22Rv1 (cell line): ENCODE measurements at regions not wholly inside any gene's neighbourhood (a gene's known extent, or its start where the extent isn't known, plus 50 kb on each side); places are given as distances from the start of the nearest gene placed in this dataset.

Experiments used
- H3K27ac ChIP-seq: fragments of 450-650 bp; 2 replicates; pipeline ENCODE4 v1.5.1; 2017
- ZFX ChIP-seq: fragments of 450-650 bp; IDR thresholded peaks from 2 replicates; pipeline ENCODE4 v1.6.1; 2017; ENCODE audit warnings: antibody characterized with exemption, borderline replicate concordance
- TF ChIP-seq, protein P1 (sequence below): fragments of 450-650 bp; IDR thresholded peaks from 2 replicates; pipeline ENCODE4 v1.5.1; 2017; ENCODE audit warnings: mild to moderate bottlenecking

- H3K27ac ChIP-seq, result no peak overlapping the region
- no peak for TF ChIP-seq ZFX
- TF ChIP-seq, protein P1, sequence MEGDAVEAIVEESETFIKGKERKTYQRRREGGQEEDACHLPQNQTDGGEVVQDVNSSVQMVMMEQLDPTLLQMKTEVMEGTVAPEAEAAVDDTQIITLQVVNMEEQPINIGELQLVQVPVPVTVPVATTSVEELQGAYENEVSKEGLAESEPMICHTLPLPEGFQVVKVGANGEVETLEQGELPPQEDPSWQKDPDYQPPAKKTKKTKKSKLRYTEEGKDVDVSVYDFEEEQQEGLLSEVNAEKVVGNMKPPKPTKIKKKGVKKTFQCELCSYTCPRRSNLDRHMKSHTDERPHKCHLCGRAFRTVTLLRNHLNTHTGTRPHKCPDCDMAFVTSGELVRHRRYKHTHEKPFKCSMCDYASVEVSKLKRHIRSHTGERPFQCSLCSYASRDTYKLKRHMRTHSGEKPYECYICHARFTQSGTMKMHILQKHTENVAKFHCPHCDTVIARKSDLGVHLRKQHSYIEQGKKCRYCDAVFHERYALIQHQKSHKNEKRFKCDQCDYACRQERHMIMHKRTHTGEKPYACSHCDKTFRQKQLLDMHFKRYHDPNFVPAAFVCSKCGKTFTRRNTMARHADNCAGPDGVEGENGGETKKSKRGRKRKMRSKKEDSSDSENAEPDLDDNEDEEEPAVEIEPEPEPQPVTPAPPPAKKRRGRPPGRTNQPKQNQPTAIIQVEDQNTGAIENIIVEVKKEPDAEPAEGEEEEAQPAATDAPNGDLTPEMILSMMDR, result no peak
Measured at GRCh38 chr1:239995281-239995680, 96.4 kb upstream of the FMN2 start.

GRCh38 chr1:239997160-239997514 lies 94.5 kb upstream of the FMN2 start:
- TF ChIP-seq, protein P1, result no peak
- no peak for TF ChIP-seq ZFX
- H3K27ac ChIP-seq, result no peak overlapping the region

GRCh38 chr1:239997515-239998311 lies 94.0 kb upstream of the FMN2 start:
- TF ChIP-seq, protein P1, result peak; percentile 26
- no peak for TF ChIP-seq ZFX
- H3K27ac ChIP-seq, result no peak overlapping the region

GRCh38 chr1:239998312-239998649 lies 93.4 kb upstream of the FMN2 start:
- no peak for TF ChIP-seq ZFX
- no peak overlapping the region for H3K27ac ChIP-seq

DNA sequence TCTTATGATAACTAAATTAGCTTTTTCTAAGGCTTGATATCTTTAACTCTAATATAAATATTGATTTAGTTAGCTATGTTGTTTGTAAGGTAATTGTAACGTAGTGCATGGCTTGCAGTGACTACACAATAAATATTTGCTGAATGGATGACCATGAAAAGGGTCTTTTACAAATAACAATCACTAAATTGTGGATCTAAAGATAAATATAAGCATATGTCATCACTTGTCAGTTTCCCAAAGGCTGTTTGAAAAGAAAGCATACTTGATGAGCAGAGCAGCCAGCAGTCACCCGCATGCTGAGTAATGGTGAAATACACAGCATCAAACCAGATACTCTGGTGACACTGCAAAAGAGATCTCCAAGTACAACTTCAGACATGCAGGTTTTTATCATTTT lies 92.5 kb upstream of the FMN2 start:
- TF ChIP-seq ZFX, result no peak
- TF ChIP-seq, protein P1, result no peak
- H3K27ac ChIP-seq, result no peak overlapping the region

- H3K27ac ChIP-seq, result no peak overlapping the region
- TF ChIP-seq, protein P1, result no peak
- no peak for TF ChIP-seq ZFX
Measured at GRCh38 chr1:240000634-240001033, 91.0 kb upstream of the FMN2 start.

DNA sequence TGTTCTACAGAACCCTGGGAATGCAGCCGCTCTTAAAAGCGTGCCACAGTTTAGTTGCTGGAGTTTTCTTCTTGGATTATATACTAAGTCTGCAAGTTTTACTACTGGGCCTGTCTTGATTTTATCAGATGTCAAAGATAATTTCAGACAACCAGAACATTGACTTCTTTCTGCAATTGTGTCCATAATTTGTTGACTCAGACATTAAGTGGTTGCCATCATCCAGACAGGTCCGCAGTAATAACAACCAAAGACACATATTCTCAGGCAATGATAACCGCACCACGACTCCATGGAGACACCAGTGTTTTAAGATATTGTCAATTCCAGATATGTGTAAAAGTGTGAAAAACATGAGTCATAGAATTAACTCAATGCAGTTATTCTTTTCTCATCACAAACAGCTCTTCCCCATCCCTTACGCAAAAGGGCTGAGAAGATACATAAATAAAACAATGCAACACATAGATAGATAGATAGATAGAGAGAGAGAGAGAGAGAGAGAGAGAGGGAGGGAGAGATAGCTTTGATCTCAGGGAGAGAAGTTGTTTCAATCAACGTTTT lies 90.4 kb upstream of the FMN2 start:
- TF ChIP-seq, protein P1, result no peak

GRCh38 chr1:240004086-240004749 lies 87.5 kb upstream of the FMN2 start:
- no peak overlapping the region for H3K27ac ChIP-seq
- TF ChIP-seq ZFX, result no peak
- TF ChIP-seq, protein P1, result peak; percentile 98

More for the DNA sequence above, 90.4 kb upstream of the FMN2 start:
- no peak overlapping the region for H3K27ac ChIP-seq
